GM12892 (cell line): ENCODE measurements at regions not wholly inside any gene's neighbourhood (a gene's known extent, or its start where the extent isn't known, plus 50 kb on each side); places are given as distances from the start of the nearest gene placed in this dataset.

Source experiments
- POLR2A ChIP-seq: IDR thresholded peaks from 2 replicates; pipeline ENCODE4 v1.6.1; 2011; ENCODE audit warnings: low read depth, low read length, control low read depth
- TAF1 ChIP-seq: IDR thresholded peaks from 2 replicates; pipeline ENCODE4 v1.6.1; 2011; ENCODE audit warnings: low read depth, mild to moderate bottlenecking, control low read depth, low read length, borderline replicate concordance

DNA sequence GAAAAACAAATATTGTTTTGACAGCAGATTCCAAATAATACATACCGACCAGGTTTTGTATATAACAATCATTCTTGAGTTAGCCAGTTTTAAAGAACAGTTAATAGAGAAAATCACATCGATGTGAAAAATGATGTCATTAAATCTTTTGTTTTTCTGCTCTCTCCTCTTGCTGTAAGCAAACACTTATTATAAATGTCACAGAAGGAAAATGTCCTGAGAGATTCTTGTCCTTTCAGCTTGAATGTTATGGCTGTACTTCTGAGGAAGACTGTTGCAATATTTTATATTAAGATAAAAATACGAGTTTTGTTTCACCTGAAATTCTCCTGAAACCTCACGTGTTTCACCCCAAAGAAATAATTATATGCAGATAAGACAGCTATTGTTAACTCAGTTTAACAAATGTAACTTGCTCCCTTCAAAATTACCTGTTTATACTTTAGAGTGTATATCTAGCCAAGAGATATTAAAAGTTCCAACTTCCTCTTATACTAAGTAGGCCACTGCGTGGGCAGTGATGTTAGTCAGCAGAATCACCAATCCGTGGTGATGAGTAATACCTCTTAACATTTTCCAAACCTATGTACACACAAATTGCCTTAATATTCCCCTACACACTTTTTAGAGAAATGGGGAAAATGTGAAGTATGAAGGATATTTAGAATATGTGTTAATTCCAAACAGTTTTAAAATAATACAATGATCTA, 1111.4 kb upstream of the CITED2 start:
- no peak for TF ChIP-seq POLR2A
- no peak for TF ChIP-seq TAF1
